Upper lobe of left lung (tissue), 4 donors: ENCODE measurements at regions not wholly inside any gene's neighbourhood (a gene's known extent, or its start where the extent isn't known, plus 50 kb on each side); places are given as distances from the start of the nearest gene placed in this dataset.

Experiments
- EP300 ChIP-seq, 4 donors: sonication (generic); formaldehyde crosslinking; IDR thresholded peaks; one replicate each; pipeline ENCODE4 v1.5.1; 2017; ENCODE audit warnings: antibody characterized with exemption in 4 of 4, control low read depth in 2 of 4
- POLR2A ChIP-seq, 4 donors: fragments of 450-650 bp; IDR thresholded peaks; one replicate each; pipeline ENCODE4 v1.5.1; 2016 to 2017; ENCODE audit warnings: antibody characterized with exemption in 4 of 4, mild to moderate bottlenecking in 2 of 4
- POLR2AphosphoS5 ChIP-seq, 2 donors: sonication (generic); formaldehyde crosslinking; IDR thresholded peaks; one replicate each; pipeline ENCODE4 v1.5.1; 2017; ENCODE audit warnings: antibody characterized with exemption in 2 of 2
- TF ChIP-seq, protein P1 (sequence below), 6 experiments: fragments of 450-650 bp in 4 of 6; fragments of 200-600 bp in 2 of 6; sonication (generic) in 2 of 6; IDR thresholded peaks; one replicate each; pipeline ENCODE4 v1.5.1; 2016 to 2019; ENCODE audit warnings: antibody characterized with exemption in 6 of 6

DNA sequence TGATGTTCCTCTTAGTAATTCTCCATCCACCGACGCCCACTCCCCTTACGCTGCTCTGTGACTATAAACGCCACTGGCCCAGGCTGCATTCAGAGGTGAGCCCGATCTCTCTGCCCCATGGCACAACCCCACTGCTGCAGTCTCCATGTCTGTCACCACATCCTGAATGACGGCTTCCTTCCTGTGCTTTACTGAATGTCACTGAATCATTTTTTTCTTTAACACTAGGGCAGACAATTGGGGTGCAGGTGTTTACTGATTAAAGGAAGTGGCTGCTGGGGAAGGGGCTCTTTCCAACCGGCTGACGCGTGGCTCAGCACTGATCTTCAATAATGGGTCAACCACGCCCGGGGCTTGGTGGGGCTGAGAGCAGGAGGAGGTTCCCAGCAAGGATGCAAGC is 208.3 kb downstream of the USP6NL start:
- TF ChIP-seq, protein P1, sequence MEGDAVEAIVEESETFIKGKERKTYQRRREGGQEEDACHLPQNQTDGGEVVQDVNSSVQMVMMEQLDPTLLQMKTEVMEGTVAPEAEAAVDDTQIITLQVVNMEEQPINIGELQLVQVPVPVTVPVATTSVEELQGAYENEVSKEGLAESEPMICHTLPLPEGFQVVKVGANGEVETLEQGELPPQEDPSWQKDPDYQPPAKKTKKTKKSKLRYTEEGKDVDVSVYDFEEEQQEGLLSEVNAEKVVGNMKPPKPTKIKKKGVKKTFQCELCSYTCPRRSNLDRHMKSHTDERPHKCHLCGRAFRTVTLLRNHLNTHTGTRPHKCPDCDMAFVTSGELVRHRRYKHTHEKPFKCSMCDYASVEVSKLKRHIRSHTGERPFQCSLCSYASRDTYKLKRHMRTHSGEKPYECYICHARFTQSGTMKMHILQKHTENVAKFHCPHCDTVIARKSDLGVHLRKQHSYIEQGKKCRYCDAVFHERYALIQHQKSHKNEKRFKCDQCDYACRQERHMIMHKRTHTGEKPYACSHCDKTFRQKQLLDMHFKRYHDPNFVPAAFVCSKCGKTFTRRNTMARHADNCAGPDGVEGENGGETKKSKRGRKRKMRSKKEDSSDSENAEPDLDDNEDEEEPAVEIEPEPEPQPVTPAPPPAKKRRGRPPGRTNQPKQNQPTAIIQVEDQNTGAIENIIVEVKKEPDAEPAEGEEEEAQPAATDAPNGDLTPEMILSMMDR (IDR thresholded peaks at IDR 0.05): no peak
- no peak for TF ChIP-seq POLR2A (IDR thresholded peaks at IDR 0.05)
- no peak for TF ChIP-seq POLR2AphosphoS5 (IDR thresholded peaks at IDR 0.05)
- TF ChIP-seq EP300 (IDR thresholded peaks at IDR 0.05): no peak
